Testis (tissue), 2 donors: ENCODE measurements at regions not wholly inside any gene's neighbourhood (a gene's known extent, or its start where the extent isn't known, plus 50 kb on each side); places are given as distances from the start of the nearest gene placed in this dataset.

Experiments
- CTCF ChIP-seq, 3 experiments: fragments of 450-650 bp in 2 of 3; fragments of 200-600 bp in 1 of 3; sonication (generic) in 1 of 3; IDR thresholded peaks; one replicate each; pipeline ENCODE4 v1.5.1; 2016 to 2019; ENCODE audit warnings: antibody characterized with exemption in 3 of 3, mild to moderate bottlenecking in 2 of 3, moderate library complexity in 1 of 3
- POLR2A ChIP-seq: fragments of 450-650 bp; IDR thresholded peaks from one replicate; pipeline ENCODE4 v1.6.1; 2017; ENCODE audit warnings: antibody characterized with exemption, mild to moderate bottlenecking, moderate library complexity

GRCh38 chr4:186789651-186790050 is 66.0 kb upstream of the FAT1 start:
- TF ChIP-seq CTCF (IDR thresholded peaks at IDR 0.05), result no peak
- TF ChIP-seq POLR2A, result no peak
